AG04449 (cell line): ENCODE measurements at regions not wholly inside any gene's neighbourhood (a gene's known extent, or its start where the extent isn't known, plus 50 kb on each side); places are given as distances from the start of the nearest gene placed in this dataset.
"Not testable (repeated sequence)": the region's sequence is repeated elsewhere in the genome, so short reads cannot be mapped to it uniquely, and the experiment has no call there.

Source experiments
- CTCF ChIA-PET: fragments of 350-600 bp; formaldehyde crosslinking; extraction: SDS; loops from one replicate; lab custom pipeline; 2021; ENCODE audit warnings: antibody characterized with exemption; lab: Yijun Ruan, JAX
- POLR2A ChIA-PET: fragments of 400-600, 350-600 bp; formaldehyde crosslinking; extraction: SDS; loops from one replicate; lab custom pipeline; 2020; ENCODE audit warnings: antibody characterized with exemption, inconsistent platforms; lab: Yijun Ruan, JAX
- DNase-seq: peaks from one replicate; pipeline ENCODE4 v3.0.0-alpha.2; 2010; ENCODE audit warnings: low read depth, low spot score
- H3K4me3 ChIP-seq: 2 replicates; pipeline ENCODE4 v1.5.1; 2011; ENCODE audit warnings: low read depth, mild to moderate bottlenecking, control low read depth, low read length
- TF ChIP-seq, protein P1 (sequence below): IDR thresholded peaks from one replicate; pipeline ENCODE4 v1.5.1; 2011; ENCODE audit warnings: mild to moderate bottlenecking, moderate library complexity, low read length, control low read depth, inconsistent platforms; ENCODE audit not compliant: insufficient read depth; ENCODE audit errors: missing control alignments

DNA sequence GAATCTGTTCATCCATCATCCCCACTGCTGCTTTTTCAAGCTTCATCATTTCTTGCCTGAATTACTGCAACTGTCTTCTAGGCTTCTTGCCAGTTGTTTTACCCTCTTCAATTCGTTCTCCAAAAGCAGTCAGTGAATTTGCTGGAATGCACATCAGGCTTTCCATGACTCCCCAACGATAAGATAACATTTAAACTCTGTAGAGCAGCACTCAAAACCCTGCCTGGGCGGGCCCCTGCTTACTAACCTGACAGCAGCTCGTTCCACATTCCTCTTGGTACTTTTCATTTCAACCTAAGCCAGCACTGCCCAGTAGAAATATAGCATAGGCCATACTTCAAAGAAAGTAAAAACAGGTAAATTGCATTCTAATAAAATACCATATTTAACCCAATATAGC, 342.9 kb downstream of the SUCLG1 start:
- TF ChIP-seq, protein P1, sequence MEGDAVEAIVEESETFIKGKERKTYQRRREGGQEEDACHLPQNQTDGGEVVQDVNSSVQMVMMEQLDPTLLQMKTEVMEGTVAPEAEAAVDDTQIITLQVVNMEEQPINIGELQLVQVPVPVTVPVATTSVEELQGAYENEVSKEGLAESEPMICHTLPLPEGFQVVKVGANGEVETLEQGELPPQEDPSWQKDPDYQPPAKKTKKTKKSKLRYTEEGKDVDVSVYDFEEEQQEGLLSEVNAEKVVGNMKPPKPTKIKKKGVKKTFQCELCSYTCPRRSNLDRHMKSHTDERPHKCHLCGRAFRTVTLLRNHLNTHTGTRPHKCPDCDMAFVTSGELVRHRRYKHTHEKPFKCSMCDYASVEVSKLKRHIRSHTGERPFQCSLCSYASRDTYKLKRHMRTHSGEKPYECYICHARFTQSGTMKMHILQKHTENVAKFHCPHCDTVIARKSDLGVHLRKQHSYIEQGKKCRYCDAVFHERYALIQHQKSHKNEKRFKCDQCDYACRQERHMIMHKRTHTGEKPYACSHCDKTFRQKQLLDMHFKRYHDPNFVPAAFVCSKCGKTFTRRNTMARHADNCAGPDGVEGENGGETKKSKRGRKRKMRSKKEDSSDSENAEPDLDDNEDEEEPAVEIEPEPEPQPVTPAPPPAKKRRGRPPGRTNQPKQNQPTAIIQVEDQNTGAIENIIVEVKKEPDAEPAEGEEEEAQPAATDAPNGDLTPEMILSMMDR = no peak
- POLR2A ChIA-PET = no interaction called here
- no peak for DNase-seq
- CTCF ChIA-PET = no interaction called here
- H3K4me3 ChIP-seq = no peak overlapping the region

DNA sequence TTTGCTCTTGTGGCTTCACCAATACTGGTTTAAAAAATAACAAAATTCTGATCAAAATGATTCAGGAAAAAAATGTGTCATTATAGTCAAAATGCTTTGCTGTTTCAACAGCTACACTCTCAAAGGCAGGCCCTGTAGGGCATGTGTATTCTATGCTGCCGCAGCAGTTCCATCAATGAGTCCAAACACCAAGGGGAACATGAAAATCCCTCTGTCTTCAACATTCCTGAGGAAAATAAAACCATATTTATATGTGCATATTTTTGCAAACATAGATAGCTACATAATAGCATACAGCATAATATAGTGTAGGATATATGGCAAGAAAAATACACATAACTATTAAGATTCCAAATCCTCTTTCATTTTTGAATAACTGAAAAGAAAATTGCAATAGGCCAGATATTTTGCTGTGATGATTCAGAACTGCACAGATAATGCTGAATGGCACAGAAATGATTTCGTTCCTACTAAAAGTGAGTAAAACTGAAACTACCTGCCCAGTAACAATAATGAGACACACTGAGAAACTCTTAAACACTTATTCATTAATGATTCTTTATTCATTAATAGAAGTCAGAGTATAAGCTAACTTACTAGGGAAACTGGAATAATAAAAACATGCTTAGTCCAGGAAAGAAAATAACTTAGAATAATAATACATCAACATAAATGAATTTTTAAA, 343.8 kb downstream of the SUCLG1 start:
- H3K4me3 ChIP-seq = no peak overlapping the region
- ChIA-PET POLR2A (no interaction called here), CTCF (no interaction called here)
- no peak for DNase-seq
- TF ChIP-seq, protein P1 = no peak

DNA sequence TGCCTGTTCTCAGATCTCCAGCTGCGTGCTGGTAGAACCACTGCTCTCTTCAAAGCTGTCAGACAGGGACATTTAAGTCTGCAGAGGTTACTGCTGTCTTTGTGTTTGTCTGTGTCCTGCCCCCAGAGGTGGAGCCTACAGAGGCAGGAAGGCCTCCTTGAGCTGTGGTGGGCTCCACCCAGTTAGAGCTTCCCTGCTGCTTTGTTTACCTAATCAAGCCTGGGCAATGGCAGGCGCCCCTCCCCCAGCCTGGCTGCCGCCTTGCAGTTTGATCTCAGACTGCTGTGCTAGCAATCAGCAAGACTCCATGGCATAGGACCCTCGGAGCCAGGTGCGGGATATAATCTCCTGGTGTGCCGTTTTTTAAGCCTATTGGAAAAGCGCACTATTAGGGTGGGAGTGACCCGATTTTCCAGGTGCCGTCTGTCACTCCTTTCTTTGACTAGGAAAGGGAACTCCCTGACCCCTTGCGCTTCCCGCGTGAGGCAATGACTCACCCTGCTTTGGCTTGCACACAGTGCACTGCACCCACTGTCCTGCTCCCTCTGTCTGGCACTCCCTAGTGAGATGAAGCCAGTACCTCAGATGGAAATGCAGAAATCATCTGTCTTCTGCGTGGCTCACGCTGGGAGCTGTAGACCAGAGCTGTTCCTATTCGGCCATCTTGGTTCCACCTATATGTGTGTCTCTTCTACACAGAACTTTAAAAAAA, 355.1 kb downstream of the SUCLG1 start:
- CTCF ChIA-PET, POLR2A ChIA-PET, H3K4me3 ChIP-seq, DNase-seq: not testable (repeated sequence)

DNA sequence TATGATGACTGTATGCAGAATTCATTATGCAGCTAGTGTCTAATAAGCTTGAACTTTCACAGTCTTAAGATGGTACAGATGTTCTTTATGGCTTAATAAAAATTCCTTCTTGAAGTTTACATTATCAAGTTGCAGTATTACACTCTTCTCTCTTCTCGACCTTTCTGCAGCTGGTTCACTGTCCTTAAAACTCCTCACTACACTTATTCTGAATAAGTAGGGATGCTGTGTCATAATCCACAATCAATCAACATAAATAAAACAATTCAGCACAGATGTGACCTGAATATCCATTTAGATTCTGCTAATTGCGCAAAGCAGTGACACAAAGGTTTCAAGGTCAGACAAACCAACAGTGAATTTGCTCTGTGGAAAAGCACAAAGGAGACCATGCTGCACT, 356.8 kb downstream of the SUCLG1 start:
- H3K4me3 ChIP-seq = no peak overlapping the region
- ChIA-PET CTCF (no interaction called here), POLR2A (no interaction called here)
- DNase-seq = no peak
- TF ChIP-seq, protein P1 = no peak

DNA sequence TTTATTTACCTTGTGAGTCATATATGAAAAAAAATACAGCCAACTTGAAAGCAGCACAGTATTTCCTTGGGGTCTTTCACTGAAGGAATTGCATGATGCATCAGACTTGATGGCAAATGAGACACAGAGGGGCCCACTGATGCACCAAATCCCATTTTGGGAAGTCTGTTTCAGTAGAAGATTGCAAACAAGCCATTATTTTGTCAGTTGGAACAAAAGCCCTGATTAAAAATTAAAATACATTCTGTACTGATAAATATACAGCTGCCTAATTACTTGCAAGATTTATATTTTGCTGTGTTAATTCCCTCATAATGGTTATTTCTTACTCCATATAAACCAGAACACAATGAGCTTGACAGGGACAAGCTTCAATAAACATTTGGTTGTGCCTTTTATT, 370.4 kb downstream of the SUCLG1 start:
- no peak for DNase-seq
- TF ChIP-seq, protein P1 = no peak
- no peak overlapping the region for H3K4me3 ChIP-seq
- ChIA-PET CTCF (no interaction called here), POLR2A (no interaction called here)

DNA sequence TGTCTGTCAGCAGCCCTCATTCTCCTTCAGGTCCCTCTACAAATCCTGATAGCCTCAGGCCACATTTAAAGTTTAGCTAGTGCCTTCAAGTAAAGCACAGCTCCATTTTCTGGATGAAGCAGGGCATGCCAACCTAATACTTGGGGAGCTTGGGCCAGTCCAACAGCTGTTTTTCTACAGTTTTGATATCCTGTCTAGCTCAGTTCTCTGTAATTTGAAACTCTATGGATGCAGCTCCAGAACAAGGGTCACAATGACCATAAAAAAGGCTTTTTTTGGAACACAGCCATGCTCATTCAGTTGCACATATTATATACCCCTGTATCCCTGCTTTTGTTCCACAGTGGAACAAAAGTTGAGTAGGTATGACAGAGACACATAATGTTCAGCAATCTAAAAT, 373.5 kb downstream of the SUCLG1 start:
- ChIA-PET POLR2A (no interaction called here), CTCF (no interaction called here)
- H3K4me3 ChIP-seq = no peak overlapping the region
- TF ChIP-seq, protein P1 = no peak
- no peak for DNase-seq

DNA sequence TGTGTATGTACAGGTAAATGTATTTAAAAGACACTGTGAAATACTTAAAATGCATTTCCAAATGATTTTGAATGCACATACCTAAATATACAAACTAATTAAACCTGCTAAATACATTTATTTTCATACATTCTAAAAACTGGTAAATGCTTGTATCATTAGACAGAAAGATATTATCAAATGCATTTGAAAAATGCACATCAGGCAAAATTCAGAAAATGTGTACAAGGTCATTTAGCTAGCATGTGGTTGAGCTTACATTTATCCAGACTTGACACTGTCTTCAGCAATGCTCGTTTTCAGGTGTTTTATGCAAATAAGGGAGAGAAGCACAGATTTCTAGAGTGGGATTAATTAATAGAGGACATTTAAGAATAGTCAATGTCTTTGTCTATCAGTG, 374.2 kb downstream of the SUCLG1 start:
- ChIA-PET POLR2A (no interaction called here), CTCF (no interaction called here)

More for the DNA sequence above, 374.2 kb downstream of the SUCLG1 start:
- no peak overlapping the region for H3K4me3 ChIP-seq
- no peak for DNase-seq
- TF ChIP-seq, protein P1 = no peak
